GM12878 (cell line): ENCODE measurements at regions not wholly inside any gene's neighbourhood (a gene's known extent, or its start where the extent isn't known, plus 50 kb on each side); places are given as distances from the start of the nearest gene placed in this dataset.
"Not testable (repeated sequence)": the region's sequence is repeated elsewhere in the genome, so short reads cannot be mapped to it uniquely, and the experiment has no call there.

Experiments used
- ATAC-seq: fragments of 200-7000 bp; cut with Tn5 transposase; 3 replicates; pipeline ENCODE4 v1.9.1; 2020; ENCODE audit warnings: mild to moderate bottlenecking, moderate library complexity
- BruUV-seq: library from RNA; stranded (reverse); fragments of 400-500 nt; replicated peaks from 2 replicates; lab custom pipeline; 2021; lab: Mats Ljungman, UMichigan
- CTCF ChIA-PET: fragments of 300-600 bp; sonication (Branson Sonifier 250); formaldehyde crosslinking; extraction: SDS; loops from one replicate; lab custom pipeline; 2021; ENCODE audit warnings: inconsistent platforms; lab: Yijun Ruan, JAX
- POLR2A ChIA-PET: fragments of 350-600 bp; formaldehyde crosslinking; extraction: SDS; loops from one replicate; lab custom pipeline; 2021; ENCODE audit warnings: inconsistent platforms; lab: Charles Lee
- RAD21 ChIA-PET: fragments of 300-600 bp; sonication (Branson Sonifier 250); formaldehyde crosslinking; loops from one replicate; lab custom pipeline; 2023; ENCODE audit warnings: antibody characterized with exemption; ENCODE audit not compliant: unreplicated experiment; lab: Charles Lee
- SMC1A ChIA-PET: fragments of 300-600 bp; sonication (Branson Sonifier 250); formaldehyde crosslinking; loops from one replicate; lab custom pipeline; 2023; ENCODE audit not compliant: unreplicated experiment, uncharacterized antibody; lab: Charles Lee
- DNase-seq: peaks from one replicate; pipeline ENCODE4 v3.0.0-alpha.2; 2011; ENCODE audit warnings: low read depth, low spot score
- FAIRE-seq: peaks from 3 replicates; lab custom pipeline; 2011; peaks lifted over from hg19 to GRCh38; lab: Jason Lieb, UNC
- H2AFZ ChIP-seq: 2 replicates; pipeline ENCODE4 v1.6.0; 2011; ENCODE audit warnings: low read depth, low read length, control low read depth; ENCODE audit not compliant: control insufficient read depth
- H3K27ac ChIP-seq: 2 replicates; pipeline ENCODE4 v1.5.1; 2011; ENCODE audit warnings: control low read depth; ENCODE audit not compliant: control insufficient read depth, insufficient read depth
- H3K27me3 ChIP-seq, 2 experiments: replicated peaks in 1 of 2; 2 replicates each; pipeline versions ENCODE4 v1.6.0 to v1.6.1; 2011; ENCODE audit warnings: low read length in 1 of 2; ENCODE audit not compliant: control insufficient read depth in 2 of 2, insufficient read depth in 2 of 2
- H3K36me3 ChIP-seq, 2 experiments: 2 replicates each; pipeline ENCODE4 v1.5.1; 2011; ENCODE audit warnings: low read length in 1 of 2; ENCODE audit not compliant: control insufficient read depth in 2 of 2, insufficient read depth in 2 of 2
- H3K4me1 ChIP-seq: 2 replicates; pipeline ENCODE4 v1.6.1; 2011; ENCODE audit warnings: mild to moderate bottlenecking, low read length, moderate library complexity, mixed read lengths; ENCODE audit not compliant: control insufficient read depth, insufficient read depth
- H3K4me2 ChIP-seq: 2 replicates; pipeline ENCODE4 v1.6.0; 2011; ENCODE audit warnings: control low read depth; ENCODE audit not compliant: control insufficient read depth, insufficient read depth
- H3K4me3 ChIP-seq: fragments of 200-600 bp; sonication (generic); 2 replicates; pipeline ENCODE4 v1.5.1; 2016
- H3K79me2 ChIP-seq: 2 replicates; pipeline ENCODE4 v1.6.0; 2011; ENCODE audit warnings: low read length; ENCODE audit not compliant: control insufficient read depth, insufficient read depth
- H3K9ac ChIP-seq: 2 replicates; pipeline ENCODE4 v1.8.0; 2011; ENCODE audit warnings: low read length, control low read depth, mixed read lengths; ENCODE audit not compliant: control insufficient read depth, insufficient read depth
- H3K9me3 ChIP-seq: replicated peaks from 3 replicates; pipeline ENCODE4 v1.5.1; 2011; ENCODE audit warnings: mild to moderate bottlenecking, low read length; ENCODE audit not compliant: control insufficient read depth, insufficient read depth
- H4K20me1 ChIP-seq: 2 replicates; pipeline ENCODE4 v1.6.0; 2011; ENCODE audit not compliant: control insufficient read depth, insufficient read depth
- BACH1 ChIP-seq: fragments of 450-650 bp; IDR thresholded peaks from 2 replicates; pipeline ENCODE4 v1.6.1; 2017; ENCODE audit warnings: mild to moderate bottlenecking, borderline replicate concordance
- CBX3 ChIP-seq: fragments of 200-600 bp; sonication (generic); IDR thresholded peaks from 2 replicates; pipeline ENCODE4 v1.6.1; 2016; ENCODE audit warnings: low read depth, borderline replicate concordance
- NFIC ChIP-seq: IDR thresholded peaks from 2 replicates; pipeline ENCODE4 v1.6.1; 2012; ENCODE audit warnings: low read depth, mild to moderate bottlenecking, inconsistent platforms, low read length, moderate library complexity
- PAX8 ChIP-seq: fragments of 450-650 bp; IDR thresholded peaks from 2 replicates; pipeline ENCODE4 v1.6.1; 2017; ENCODE audit warnings: mild to moderate bottlenecking, moderate library complexity
- POLR2A ChIP-seq: IDR thresholded peaks from 2 replicates; pipeline ENCODE4 v1.6.1; 2011; ENCODE audit warnings: low read depth, mild to moderate bottlenecking, low read length
- POU2F2 ChIP-seq: IDR thresholded peaks from 3 replicates; pipeline ENCODE4 v1.6.1; 2011; ENCODE audit warnings: low read depth, mild to moderate bottlenecking, low read length, borderline replicate concordance
- SPI1 ChIP-seq: IDR thresholded peaks from 2 replicates; pipeline ENCODE4 v1.6.1; 2011; ENCODE audit warnings: low read depth, mild to moderate bottlenecking, low read length, moderate library complexity, borderline replicate concordance; ENCODE audit not compliant: insufficient read depth
- WGBS: methylation state at CpG from one replicate; pipeline ENCODE4 v1.1.6; 2016; ENCODE audit warnings: low lambda C conversion rate; ENCODE audit not compliant: insufficient replicate concordance, insufficient coverage; ENCODE audit errors: missing lambda C conversion rate; 5-methylcytosine and 5-hydroxymethylcytosine counted together
- in situ Hi-C: fragments of 300-500 bp; cut with MboI; formaldehyde crosslinking; loops from 9 replicates; pipeline ENCODE4 v1.14.3; 2018; ENCODE audit warnings: mixed read lengths
- intact Hi-C: fragments of 100-400 bp; cut with micrococcal nuclease; formaldehyde crosslinking; loops from one replicate; pipeline ENCODE4 v1.14.2; 2022; ENCODE audit not compliant: unreplicated experiment

DNA sequence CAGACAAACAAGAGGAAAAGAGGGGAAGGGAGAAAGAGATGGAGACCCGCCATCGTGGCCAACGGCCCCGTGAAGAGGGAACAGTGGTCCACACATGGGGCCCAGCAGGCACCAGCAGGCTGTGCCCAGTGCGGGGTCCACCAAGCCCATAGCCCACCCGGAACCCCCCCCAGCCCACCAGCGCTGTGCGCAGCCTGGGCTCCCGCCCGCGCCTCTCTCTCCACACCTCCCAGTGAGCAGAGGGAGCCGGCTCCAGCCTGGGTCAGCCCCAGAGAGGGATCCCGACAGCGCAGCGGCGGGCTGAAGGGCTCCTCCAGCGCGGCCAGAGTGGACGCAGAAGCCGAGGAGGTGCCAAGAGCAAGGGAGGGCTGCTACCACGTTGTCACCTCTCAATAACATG, 105.0 kb upstream of the TMTC1 start:
- no peak for FAIRE-seq

DNA sequence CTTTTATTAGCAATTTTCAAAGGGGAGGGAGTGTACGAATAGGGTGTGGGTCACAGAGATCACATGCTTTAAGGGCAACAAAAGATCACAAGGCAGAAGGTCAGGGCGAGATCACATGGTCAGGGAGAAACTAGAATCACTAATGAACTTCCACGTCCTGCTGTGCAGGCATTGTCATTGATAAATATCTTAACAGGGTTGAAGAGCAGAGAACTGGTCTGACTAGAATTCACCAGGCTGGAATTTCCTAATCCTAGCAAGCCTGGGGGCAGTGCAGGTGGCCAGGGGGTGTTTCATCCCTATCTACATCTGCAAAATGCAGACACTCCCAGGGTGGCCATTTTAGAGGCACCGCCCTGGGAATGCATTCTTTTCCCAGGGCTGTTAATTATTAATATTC, 101.2 kb upstream of the TMTC1 start:
- H3K9me3 ChIP-seq, H3K27me3 ChIP-seq, BruUV-seq, RAD21 ChIA-PET, H3K4me2 ChIP-seq, H2AFZ ChIP-seq, POLR2A ChIA-PET, H3K27ac ChIP-seq, DNase-seq, H4K20me1 ChIP-seq, in situ Hi-C loops, H3K79me2 ChIP-seq, H3K4me3 ChIP-seq, H3K4me1 ChIP-seq, FAIRE-seq, H3K36me3 ChIP-seq, ATAC-seq, H3K9ac ChIP-seq: not testable (repeated sequence)
- intact Hi-C loops, result loop anchor here (5.0 kb wide), 1 partner anchor 333 kb away; no protein-coding TSS in a partner anchor
- WGBS, result 2% methylated on average over 4 of the region's 4 CpGs
- CTCF ChIA-PET, result interaction anchor here (0.6 to 6.5 kb wide), 2 partner anchors 135 to 333 kb away, joined by 3 to 43 read pairs; no protein-coding TSS in a partner anchor
- SMC1A ChIA-PET, result interaction anchor here (0.9 kb wide), 1 partner anchor 334 kb away, joined by 3 read pairs; no protein-coding TSS in a partner anchor

More for the DNA sequence above, 105.0 kb upstream of the TMTC1 start:
- SMC1A ChIA-PET, result interaction anchor here (1.4 to 3.4 kb wide), 5 partner anchors 13 to 369 kb away, joined by 4 to 23 read pairs (median 9); no protein-coding TSS in a partner anchor
- TF ChIP-seq POU2F2 (no peak), POLR2A (no peak), SPI1 (no peak), BACH1 (no peak), PAX8 (no peak), CBX3 (no peak), NFIC (no peak)
- TF ChIP-seq, all 136 proteins: peak for 0
- intact Hi-C loops, result loop anchor here (5.0 kb wide), 1 partner anchor 336 kb away; no protein-coding TSS in a partner anchor
- Histone ChIP-seq H2AFZ (no peak overlapping the region), H3K9ac (no peak overlapping the region), H3K79me2 (no peaks in the 10 kb centered on the region), H4K20me1 (no peaks in the 10 kb centered on the region), H3K36me3 (no peaks in the 10 kb centered on the region), H3K27ac (no peak overlapping the region), H3K4me1 (no peaks in the 10 kb centered on the region), H3K27me3 (no peaks in the 10 kb centered on the region), H3K4me2 (no peak overlapping the region), H3K4me3 (no peak overlapping the region), H3K9me3 (no peaks in the 10 kb centered on the region; the same call in 2 of the 3 replicates)
- ChIA-PET POLR2A (no interaction called here), CTCF (interaction anchor here (1.2 to 6.5 kb wide), 11 partner anchors 10 to 369 kb away, joined by 3 to 43 read pairs (median 5); no protein-coding TSS in a partner anchor), RAD21 (interaction anchor here (1.7 kb wide), 1 partner anchor 369 kb away, joined by 9 read pairs; no protein-coding TSS in a partner anchor)
- ATAC-seq (no peak), DNase-seq (no peak)
- no TSS peak for BruUV-seq
- in situ Hi-C loops, result no loop called here
- WGBS, result 47% methylated on average over 13 of the region's 21 CpGs
